GM19025 (cell line): ENCODE measurements at regions not wholly inside any gene's neighbourhood (a gene's known extent, or its start where the extent isn't known, plus 50 kb on each side); places are given as distances from the start of the nearest gene placed in this dataset.

ENCODE experiments used
- ATAC-seq: cut with Tn5 transposase; IDR thresholded peaks from one replicate; pipeline ENCODE4 v1.9.1; 2021; ENCODE audit warnings: mild to moderate bottlenecking, low read depth, moderate library complexity; ENCODE audit not compliant: unreplicated experiment

DNA sequence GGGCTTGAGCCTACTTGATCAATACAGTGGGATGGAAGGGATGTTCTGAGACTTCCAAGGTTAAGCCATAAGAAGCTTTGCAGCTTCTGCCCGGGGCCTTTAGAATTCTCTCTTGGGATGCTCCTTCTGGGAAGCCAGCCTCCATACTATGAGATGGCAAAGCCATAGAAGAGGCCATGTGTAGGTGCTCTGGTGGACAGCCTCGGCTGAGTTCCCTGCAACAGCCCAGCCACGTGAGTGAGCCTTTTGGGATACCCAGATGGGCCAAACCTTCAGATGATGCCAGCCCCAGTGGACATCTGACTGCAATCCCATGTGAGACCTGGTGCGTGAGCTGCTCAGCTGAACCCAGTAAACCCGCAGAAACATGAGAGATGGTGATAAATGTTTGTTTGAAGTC is 370.6 kb downstream of the RPS24 start:
- ATAC-seq = no peak

DNA sequence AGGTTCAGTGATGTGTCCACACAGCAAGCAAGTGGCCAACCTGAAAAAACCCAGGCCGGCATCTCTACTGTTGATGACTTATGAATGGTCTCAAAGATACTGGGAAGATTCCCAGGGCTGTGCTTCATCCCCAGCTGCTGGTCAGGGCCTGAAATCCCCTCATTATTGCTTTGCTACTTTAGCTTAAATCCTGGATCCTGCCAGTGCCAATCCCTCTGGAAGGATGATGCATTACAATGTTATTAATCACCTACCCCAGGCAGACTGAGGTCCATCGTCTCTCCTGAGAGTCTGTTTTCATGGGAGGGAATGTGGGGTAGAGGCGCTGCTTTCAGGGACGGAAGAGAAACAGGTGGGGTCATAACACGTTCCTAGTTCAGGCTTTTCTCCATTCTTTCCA is 371.6 kb downstream of the RPS24 start:
- ATAC-seq = no peak

DNA sequence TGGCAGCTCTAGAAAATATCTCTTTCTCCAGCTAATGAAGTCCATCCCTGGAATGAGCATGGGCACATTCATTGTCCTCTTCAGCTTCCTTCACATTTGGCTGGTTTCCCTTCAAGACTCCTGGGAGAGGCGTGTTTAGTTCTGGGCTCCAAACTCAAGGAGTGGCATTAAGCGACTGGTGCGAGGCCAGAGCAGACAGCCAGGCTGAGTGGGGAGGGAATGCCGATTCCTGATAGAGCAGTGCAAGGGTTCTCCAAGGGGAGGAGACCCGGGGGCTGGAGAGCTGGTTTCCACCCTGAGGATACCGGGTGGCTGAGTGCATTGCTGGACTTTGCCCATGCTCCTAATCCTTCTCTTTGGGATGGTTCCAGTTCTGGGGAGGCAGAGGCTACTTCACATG is 372.1 kb downstream of the RPS24 start:
- ATAC-seq = no peak

DNA sequence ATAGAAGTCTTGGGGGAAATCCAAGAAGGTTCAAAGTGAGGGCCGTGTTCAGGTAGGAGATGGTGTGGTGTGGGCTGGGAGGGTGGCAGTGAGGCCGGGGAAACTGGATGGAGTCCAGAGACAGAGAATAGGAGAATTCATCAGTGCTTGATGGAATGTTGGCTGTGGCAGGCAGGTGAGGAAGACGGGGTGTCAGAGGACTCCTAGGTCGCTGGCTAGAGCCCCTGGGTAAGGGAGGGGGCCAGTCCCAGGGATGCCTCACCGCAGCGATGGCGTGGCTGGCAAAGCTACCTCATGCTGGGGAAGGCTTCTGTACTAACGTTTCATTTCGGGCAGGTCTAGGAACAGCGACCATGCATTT is 373.0 kb downstream of the RPS24 start:
- no peak for ATAC-seq

DNA sequence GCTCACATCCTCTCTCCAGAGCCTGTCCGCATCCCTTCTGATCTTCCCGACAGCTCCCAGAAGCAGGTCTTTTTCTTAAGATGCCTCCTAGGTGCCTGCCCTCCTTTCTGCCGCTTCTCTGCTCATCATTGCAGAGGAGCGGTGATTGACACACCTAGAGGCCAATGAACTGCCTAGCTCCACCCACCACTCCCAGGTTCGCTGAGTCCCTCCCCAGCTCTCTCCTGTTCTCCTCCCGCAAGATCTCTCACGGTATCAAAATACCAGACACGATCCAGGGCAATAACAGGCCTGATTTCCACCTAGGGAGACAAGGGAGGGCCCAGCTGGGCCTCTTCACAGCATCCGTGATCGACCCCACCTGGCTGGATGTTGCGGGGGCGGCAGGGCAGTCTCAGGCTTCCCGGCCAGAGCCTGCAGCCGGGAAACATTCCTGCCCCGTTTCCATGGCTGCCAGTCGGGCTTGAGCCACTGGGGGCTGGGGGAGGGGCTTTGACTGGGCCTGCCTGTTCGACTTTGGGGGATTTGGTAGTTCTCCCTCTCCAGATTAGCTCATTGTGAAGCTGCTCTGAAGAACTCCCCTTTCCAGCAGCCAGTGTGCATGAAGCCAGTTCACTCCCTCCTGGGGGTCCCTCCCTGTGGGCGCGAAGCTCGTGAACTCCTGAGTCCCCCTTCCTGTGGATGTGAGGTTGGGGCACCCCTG is 373.5 kb downstream of the RPS24 start:
- ATAC-seq = no peak

DNA sequence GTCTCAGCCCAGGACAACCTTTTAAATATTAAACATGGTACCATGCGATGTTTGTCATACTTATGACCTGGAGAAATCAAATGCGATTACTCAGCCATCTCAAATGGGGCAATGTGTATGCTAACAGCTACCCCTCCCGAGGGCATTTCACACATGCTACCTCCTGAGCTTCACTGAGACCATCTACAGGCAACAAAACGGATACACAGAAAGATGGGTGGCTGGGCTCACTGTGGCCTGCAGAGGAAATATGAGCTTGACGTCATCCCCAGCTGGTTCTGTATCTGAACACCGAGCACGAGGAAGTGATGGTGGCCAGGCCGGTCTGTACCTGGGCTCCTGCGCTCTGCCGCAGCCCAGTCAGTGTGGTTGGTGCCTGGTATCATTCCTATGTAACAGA is 374.3 kb downstream of the RPS24 start:
- ATAC-seq = no peak

DNA sequence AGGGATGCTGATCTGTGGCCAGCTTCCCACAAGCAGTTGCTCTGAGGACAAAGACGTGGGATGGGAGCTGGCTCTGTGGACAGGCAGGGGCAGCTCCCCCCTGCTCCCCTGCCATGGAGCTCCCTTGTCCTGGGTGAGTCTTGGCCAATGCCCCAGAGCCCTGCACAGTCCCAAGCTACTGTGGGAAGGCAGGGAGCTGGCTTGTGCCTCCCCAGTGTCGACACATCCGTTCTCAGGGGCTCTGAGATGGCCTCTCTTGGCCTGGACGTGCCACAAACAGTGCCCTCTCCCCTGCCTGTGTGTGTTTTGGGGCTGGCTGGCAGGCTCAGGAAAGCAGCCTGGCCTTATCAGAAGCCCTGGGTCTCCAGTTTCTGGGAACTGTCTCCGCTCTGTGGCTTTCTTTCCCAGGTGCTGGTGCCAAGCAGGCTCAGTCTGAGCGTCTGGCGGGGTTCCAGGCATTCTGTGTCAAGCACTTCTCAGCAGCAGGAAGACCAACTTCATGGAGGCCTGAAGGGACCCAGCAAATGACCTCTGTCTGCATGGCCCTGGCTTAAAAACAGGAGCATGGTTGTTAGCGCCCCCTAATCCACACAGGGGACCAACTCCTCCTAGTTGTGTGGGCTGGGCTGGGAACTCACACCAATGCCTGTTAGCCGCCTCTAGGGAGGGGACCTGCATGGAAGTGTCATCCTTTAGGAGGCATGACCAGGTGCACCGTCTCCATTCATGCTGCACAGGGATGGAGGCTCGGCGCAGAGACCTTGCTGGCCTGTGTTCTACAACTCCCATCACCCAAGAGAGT is 375.2 kb downstream of the RPS24 start:
- no peak for ATAC-seq

DNA sequence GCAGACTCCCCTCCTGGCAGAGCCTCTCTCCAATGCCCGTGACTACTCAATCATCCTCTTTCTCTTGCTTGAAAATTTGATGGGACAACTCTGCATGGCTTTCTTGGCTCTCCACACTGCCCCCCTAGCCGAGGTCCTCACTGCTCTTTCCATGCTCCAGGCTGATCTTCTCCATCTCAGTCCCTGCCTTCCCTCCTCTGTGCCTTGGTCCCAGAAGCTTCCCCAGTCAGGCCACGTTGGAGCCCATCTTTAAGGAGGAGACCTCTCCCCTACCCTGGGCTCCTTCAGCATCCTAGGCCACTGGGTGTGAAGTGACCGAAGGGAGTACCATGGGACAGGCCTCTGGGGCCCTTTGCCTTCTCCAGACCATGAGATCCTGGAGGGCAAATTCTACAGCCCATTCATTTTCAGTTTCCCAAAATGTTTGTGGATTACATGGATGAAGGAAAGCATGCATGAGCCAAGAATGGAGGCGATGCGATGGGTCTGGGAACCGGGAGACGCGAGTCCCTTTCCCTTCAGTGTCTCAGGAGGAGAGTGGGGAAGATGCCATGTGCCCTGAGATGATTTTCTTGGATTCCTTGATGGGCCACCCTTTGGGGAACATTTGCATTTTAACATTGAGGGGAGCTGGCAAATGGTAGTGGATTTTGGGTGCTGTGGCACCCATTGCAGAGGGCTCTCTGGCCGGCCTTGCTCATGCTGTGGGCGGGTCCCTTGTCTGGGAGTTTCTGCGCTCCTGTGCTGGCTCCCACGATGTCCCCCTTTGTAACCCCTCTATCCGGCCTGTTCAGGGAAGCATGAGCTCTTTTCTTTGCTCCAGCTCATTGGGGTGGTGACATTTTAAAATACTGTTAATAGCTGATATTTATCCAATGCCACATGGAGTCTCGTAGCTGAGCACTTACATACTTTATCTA is 376.6 kb downstream of the RPS24 start:
- ATAC-seq = no peak

DNA sequence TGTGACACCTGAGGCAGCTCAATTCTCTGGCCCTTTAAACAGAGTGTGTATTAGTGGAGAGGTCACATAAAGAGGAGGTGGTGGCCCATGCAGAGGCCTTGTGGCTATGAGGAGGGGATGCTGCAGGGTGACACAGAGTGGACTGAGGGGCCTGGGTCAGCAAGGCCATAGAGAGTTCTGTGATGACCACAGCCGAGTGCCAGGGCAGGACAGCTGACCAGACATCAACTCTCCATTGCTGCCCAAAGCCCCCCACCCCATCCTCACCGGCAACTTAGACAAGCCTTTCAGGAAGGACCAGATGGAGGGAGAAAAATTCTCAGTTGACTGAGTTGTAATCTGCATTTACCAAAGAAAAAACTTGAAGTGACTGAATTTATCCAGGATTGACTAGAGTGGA is 378.1 kb downstream of the RPS24 start:
- ATAC-seq = no peak

DNA sequence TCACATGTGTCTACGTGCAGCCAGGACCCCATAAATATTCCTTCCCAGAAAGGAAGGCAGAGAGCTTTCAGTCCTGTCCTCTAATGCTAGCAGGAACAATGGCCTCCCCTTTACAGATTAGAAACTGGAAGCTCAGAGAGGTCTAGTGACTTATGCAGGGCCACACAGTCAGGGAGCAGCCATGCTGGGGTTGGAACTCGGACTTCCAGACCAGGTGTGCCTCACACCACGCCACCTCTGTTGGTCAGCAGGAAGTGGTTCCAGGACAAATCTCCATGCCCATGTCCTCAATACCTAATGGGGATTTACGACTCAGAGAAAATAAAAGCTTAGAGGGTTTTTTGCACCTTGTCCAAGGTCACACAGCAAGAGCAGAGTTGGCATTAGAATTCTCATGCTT is 378.9 kb downstream of the RPS24 start:
- no peak for ATAC-seq

DNA sequence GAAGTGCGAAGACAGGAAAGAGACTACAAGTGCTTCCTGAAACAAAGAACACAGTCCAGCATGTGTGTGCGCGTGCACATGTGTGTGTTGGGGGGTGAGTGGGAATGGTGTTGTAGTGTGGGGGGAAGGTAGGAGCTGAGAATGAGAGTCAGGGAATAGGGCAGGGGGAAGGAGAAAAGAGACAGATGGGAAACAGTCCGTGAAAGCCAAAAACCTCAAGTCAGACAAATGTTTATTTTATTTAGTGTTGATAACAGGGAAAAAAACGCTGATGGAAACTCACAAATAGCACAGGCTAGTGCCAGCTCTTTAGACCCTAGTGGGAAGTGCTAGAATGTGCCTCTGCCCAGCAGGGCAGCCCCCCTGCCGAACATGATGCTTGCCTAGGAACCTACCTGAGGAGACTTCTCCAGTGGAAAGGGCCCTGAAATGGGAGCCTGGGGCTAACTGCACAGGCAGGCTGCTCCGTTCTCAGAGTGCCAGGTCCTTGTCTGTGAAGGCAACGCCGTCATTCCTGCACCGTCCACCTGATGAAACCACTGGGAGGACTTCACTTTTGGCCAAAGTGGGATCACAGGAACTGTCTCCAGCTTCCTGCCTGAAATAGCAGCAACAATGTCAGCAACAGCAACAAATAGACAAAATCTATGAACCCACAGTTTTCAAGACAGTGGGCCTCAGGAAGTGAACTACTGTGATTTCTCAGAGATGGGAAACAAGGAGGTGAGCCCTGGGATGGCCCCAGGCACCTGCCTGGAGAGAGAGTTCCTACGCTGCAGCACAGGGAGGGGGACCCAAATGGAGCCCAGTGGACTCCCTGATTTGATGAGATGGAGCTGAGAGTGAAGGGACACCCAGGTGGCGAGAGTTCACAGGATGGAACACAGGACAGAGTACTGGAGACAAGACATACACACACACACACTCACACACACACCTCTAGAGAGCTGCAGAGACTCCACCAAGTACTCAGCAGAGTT is 379.7 kb downstream of the RPS24 start:
- ATAC-seq = no peak

DNA sequence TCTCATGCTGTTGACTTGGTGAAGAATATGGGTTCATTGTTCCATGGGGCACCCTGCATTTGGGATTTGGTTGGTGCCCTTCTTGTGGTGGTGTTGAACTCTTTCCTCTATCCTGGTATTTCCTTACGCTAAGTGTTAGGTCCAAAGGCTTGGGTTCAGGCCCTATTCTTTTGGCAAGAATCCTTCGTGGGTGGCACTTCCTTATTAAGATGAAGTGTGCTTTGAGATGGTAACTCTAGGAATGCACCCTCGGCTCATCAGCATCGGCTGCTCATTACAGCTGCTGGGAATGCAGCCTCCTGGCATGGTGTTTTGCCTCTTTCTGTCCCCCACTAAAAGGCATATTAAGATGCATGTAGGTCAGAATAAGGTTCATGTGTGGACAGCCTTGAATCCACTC is 380.7 kb downstream of the RPS24 start:
- ATAC-seq = no peak

DNA sequence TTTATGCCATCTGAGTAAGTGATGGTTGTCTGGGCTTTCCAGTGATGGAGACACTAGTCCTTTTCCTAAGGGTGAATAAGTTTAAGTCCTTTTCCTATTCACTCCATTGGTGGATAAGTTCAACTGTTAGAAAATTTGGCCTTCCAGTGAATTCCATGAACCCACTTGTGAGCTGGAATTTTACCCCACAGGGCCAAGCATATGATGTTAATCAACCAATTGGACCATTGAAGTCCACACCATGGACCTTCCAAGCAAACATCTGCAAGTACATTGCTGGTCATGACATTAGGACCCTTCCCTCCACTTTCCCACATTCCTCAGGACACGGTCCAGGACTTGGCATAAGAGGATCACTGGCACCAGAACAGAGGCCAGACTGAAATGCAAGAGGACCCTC is 381.4 kb downstream of the RPS24 start:
- ATAC-seq = no peak

DNA sequence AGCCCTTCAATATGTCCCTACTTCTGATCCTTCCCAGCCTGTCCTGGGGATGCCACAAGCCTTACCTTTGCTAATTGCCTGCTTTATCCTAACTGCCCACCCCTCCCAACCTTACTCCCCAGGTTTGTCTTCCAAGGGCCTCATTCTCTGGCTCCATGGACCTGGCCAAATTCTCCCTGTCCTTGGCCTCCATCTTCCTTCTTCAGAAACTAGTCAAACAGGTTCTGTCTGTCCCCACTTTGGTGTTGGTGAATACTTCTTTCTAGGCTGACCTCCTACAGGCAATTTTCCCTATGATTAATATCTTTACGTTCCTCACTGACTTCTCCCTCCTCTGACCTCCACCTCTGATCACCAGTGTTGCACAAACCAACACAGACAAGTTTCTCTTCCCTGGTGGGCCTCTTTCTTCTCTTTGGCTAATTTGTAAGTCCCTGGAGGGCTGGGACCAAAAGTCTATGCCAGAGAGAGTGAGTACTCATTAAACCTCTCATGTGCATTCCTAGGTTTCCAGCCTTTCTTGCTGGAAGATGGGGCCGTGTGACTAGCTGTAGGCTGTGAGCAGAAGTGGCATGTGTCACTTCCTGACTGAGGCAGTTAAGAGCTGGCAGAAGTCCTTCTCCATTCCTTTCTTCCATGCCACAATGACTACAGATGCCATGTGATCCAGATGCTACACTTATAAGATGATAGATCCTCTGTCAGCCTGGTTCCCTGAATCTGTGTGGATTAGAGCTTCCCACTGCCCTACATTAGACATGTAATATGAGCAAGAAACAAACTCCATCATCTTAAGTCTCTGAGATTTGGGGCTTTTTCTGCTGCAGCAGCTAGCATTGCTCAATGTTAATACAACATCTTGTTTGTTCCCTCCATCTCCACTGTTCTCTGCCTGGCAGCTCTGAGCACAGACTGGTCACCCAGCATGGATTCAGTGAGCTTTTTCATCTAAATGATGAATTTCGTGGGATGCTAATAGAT is 382.7 kb downstream of the RPS24 start:
- no peak for ATAC-seq

DNA sequence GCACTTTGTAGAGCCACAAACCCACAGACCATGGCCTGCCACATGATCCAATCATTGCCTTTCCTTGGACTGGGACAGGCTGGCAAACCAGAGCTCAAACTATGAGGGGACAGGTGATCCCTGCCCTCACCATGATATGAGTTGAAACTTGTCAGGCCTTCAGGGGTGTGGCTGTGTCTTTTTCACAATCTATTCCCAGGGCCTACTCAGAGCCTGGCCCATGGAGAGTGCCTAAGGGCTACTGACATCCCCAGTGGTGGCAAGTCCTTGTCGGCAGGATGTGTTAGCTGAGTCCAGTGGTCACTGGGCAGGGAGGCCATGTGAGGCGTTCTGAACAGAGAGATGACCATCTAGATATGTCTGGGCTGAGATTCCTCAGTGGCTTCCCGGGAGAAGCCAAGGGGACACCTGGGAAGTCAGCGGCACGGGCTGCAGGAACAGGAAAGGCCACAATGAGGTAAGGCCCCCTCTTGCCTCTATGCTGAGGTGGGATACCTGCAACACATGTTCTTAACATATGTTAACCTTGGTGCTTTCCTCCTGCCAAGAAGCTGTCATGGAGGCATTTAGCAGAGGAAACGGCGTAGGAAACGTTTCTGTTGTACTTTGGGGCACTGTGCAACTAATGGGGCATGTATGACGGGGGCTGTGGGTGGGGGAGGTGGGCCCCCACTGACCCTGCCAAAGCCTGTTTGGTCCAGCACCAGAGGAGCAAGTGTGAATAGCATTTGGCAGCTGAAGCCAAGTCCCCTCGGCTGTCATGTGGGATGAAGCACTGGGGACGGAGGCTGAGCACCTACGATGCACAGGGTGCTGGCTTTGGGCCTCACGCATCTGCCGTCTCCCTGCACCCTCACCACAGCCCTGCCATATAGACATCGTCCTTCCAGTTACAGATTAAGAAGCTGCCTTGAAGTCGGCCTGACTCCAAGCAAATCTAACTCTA is 384.0 kb downstream of the RPS24 start:
- ATAC-seq = no peak

DNA sequence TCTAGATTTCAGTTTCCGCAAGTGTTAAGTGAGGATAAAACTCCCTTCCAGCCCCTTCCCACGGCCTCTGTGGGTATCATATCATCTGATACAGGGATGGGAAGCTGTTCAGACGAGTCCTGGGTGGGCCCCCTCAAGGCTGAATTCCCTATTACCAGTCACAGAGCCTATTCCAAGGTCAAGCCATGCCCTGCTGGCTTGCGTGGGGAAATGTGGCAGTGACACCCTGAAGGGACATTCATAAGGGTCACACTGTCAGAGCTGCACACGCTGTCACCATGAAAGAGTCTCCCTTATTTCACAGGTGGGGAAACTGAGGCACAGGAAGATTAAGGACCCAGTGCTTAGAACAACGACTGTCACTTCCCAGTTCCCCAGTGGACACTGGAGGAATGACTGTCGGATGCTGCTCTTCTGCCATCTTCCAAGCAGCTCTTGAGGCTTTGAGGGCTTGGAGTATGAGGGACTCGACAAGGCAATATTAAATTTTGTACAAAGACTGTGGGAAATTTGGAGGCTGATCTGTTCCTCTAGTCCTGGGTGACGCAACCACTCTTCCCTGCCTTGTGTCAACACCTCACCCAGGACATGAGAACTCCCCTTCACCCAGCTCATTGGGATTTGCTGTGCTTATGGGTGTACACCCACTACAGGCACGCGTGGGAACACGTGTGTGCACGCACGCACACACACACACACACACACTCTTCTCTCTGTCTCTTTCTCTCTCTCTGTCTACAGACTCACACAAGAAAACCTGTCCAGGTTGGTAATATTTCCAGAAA is 386.0 kb downstream of the RPS24 start:
- ATAC-seq = no peak
